CD8-positive, alpha-beta memory T cell (primary cell): ENCODE measurements at regions not wholly inside any gene's neighbourhood (a gene's known extent, or its start where the extent isn't known, plus 50 kb on each side); places are given as distances from the start of the nearest gene placed in this dataset.
"Not testable (repeated sequence)": the region's sequence is repeated elsewhere in the genome, so short reads cannot be mapped to it uniquely, and the experiment has no call there.

Experiments
- CTCF ChIA-PET: fragments of 350-600 bp; sonication (Branson Sonifier 250); formaldehyde crosslinking; loops from one replicate; lab custom pipeline; 2021; ENCODE audit warnings: antibody characterized with exemption; lab: Charles Lee
- POLR2A ChIA-PET: fragments of 350-600 bp; sonication (Branson Sonifier 250); formaldehyde crosslinking; loops from one replicate; lab custom pipeline; 2021; ENCODE audit warnings: antibody characterized with exemption; lab: Charles Lee
- DNase-seq, 5 donors: peaks; one replicate each; pipeline versions ENCODE4 v3.0.0 to v3.0.0-alpha.2; 2020 to 2022; ENCODE audit warnings: mixed read lengths in 1 of 5
- H3K27ac ChIP-seq: one replicate; pipeline ENCODE4 v1.7.0; 2013; ENCODE audit warnings: low read depth, mild to moderate bottlenecking, low read length, moderate library complexity
- H3K27me3 ChIP-seq: 2 replicates; pipeline ENCODE4 v1.7.0; 2013; ENCODE audit warnings: low read length, mild to moderate bottlenecking; ENCODE audit not compliant: insufficient read depth, poor library complexity, severe bottlenecking
- H3K36me3 ChIP-seq: 2 replicates; pipeline ENCODE4 v1.7.0; 2013; ENCODE audit warnings: mild to moderate bottlenecking, low read length, moderate library complexity; ENCODE audit not compliant: insufficient read depth
- H3K4me1 ChIP-seq: 2 replicates; pipeline ENCODE4 v1.7.0; 2013; ENCODE audit warnings: mild to moderate bottlenecking, low read length, moderate library complexity; ENCODE audit not compliant: insufficient read depth
- H3K4me3 ChIP-seq: 2 replicates; pipeline ENCODE4 v1.7.0; 2013; ENCODE audit warnings: mild to moderate bottlenecking, low read length
- H3K9me3 ChIP-seq: 2 replicates; pipeline ENCODE4 v1.7.0; 2013; ENCODE audit warnings: mild to moderate bottlenecking, low read length
- H3K27ac Mint-ChIP-seq, 8 donors: one replicate each; pipeline ENCODE4 v1.8.0; 2020 to 2021; ENCODE audit warnings: mixed read lengths in 8 of 8, mild to moderate bottlenecking in 6 of 8, inconsistent platforms in 3 of 8, moderate library complexity in 3 of 8
- H3K27me3 Mint-ChIP-seq, 2 donors: one replicate each; pipeline ENCODE4 v1.8.0; 2020 to 2021; ENCODE audit warnings: mixed read lengths in 2 of 2, mild to moderate bottlenecking in 1 of 2, moderate library complexity in 1 of 2
- H3K36me3 Mint-ChIP-seq, 3 donors: one replicate each; pipeline ENCODE4 v1.8.0; 2020 to 2021; ENCODE audit warnings: mixed read lengths in 3 of 3, inconsistent platforms in 1 of 3, mild to moderate bottlenecking in 1 of 3
- H3K4me1 Mint-ChIP-seq, 3 donors: one replicate each; pipeline ENCODE4 v1.8.0; 2020 to 2021; ENCODE audit warnings: mixed read lengths in 3 of 3, inconsistent platforms in 1 of 3, mild to moderate bottlenecking in 1 of 3
- H3K4me3 Mint-ChIP-seq, 7 donors: one replicate each; pipeline ENCODE4 v1.8.0; 2020 to 2021; ENCODE audit warnings: mixed read lengths in 7 of 7, mild to moderate bottlenecking in 6 of 7, moderate library complexity in 4 of 7, inconsistent platforms in 2 of 7
- H3K9me3 Mint-ChIP-seq, 5 donors: one replicate each; pipeline ENCODE4 v1.8.0; 2020 to 2022; ENCODE audit warnings: mixed read lengths in 5 of 5, mild to moderate bottlenecking in 3 of 5, moderate library complexity in 2 of 5, inconsistent platforms in 1 of 5

DNA sequence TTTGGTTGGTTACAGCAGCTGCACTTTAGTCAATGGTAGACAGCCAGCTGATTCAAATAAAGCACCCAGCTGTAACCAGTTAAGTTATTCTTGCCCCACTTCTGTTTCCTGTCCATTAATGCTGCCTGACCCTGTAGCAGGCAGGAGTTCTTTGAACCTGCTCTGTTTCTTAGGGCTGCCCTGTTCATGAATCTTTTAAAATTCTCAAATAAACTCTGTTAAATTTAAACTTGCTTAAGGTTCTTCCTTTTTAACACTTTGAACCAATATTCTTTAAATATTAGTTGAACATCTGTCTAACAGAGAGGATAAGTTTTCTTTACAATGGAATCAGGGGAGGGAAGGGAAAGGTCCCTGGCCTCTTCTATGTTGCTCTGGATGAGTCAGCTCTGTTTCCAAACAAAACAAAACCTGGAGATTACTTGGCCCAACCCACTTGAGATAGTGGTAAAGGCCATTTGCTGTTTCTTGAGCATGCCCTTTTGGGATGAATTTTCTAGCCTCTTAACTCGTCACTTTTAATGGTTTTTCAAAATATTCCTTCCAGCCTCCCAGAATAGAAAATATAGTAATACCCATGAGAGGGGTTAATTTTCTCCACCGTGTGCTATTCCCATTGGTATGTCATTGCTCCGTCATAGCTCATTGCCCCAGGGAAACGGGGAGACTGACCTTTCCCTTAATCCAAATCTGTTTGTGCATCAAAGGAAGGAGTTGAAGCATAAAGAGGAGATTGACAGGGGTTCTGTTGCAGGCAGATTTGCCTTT, 112.1 kb upstream of the FHL2 start:
- no peak for DNase-seq
- ChIA-PET POLR2A (interaction anchor here (0.8 kb wide), 1 partner anchor 190 kb away, joined by 3 read pairs; no protein-coding TSS in a partner anchor), CTCF (no interaction called here)
- Mint-ChIP-seq H3K4me3 (no peak overlapping the region), H3K36me3 (no peaks in the 10 kb centered on the region), H3K27me3 (peaks cover 9 to 25% of the 10 kb centered on the region in 2 donors), H3K4me1 (no peaks in the 10 kb centered on the region), H3K9me3 (no peaks in the 10 kb centered on the region), H3K27ac (no peak overlapping the region)
- no peak overlapping the region for H3K27ac ChIP-seq
- no peaks in the 10 kb centered on the region for H3K27me3 ChIP-seq
- H3K4me1 ChIP-seq = no peaks in the 10 kb centered on the region
- H3K4me3 ChIP-seq = no peak overlapping the region
- no peaks in the 10 kb centered on the region for H3K9me3 ChIP-seq
- H3K36me3 ChIP-seq = no peaks in the 10 kb centered on the region

DNA sequence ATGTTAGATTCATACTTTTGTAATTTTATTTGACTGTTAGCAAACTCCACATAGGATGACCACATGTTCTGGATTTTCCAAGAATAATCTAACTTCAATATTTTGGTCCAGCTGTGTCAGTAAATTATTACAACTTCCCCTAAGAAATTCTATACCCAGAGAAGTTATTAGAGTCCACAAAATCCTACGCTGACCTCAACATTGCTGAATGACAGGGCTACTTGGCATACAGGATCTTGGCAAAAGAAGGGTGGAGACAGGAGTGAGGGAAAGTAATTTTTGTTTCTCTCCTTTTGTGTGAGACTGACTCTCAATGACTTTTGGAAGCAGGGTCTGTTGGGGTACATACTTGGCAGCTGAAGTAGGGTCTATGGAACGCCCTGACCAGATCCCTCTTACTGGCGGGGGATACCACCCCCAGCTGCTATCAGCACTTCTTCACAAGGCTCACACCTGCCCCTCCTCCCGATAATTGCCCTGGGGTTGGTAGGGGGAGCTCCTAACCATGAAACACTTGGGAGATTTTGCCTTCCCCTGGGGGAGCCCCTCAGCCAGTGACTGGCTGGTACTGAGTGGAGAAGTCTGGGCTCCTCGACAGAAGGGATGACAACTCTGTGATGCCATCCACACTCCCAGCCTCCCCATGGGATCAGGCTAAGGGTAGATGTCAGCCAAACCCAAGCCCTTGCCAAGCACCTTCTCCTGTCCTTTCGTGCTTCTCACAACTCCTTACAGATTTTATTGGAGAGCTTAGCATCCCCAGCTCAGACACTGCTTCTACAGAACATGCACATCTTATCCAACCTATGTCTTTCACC, 110.6 kb upstream of the FHL2 start:
- peaks cover 8 to 18% of the 10 kb centered on the region in 2 donors for H3K27me3 Mint-ChIP-seq
- Histone ChIP-seq H3K36me3 (no peaks in the 10 kb centered on the region), H3K27ac (no peak overlapping the region), H3K27me3 (no peaks in the 10 kb centered on the region), H3K9me3 (no peaks in the 10 kb centered on the region), H3K4me1 (no peaks in the 10 kb centered on the region), H3K4me3 (no peak overlapping the region)
- no peak for DNase-seq
- CTCF ChIA-PET = interaction anchor here (1.1 kb wide), 1 partner anchor 8 kb away, joined by 3 read pairs; no protein-coding TSS in a partner anchor
- no peaks in the 10 kb centered on the region for H3K9me3 Mint-ChIP-seq
- no peak overlapping the region for H3K27ac Mint-ChIP-seq
- no peaks in the 10 kb centered on the region for H3K36me3 Mint-ChIP-seq
- POLR2A ChIA-PET = no interaction called here
- no peak overlapping the region for H3K4me3 Mint-ChIP-seq
- H3K4me1 Mint-ChIP-seq = no peaks in the 10 kb centered on the region

DNA sequence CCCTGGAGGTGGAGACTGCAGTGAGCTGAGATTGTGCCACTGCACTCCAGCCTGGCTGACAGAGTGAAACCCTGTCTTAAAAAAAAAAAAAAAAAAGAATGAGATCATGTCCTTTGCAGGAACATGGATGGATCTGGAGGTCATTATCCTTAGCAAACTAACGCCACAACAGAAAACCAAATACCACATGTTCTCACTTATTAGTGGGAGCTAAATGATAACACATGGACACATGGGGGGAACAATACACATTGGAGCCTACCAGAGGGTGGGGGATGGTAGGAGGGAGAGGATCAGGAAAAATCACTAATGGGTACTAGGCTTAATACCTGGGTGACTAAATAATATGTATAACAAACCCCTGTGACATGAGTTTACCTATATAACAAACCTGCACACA, 108.0 kb upstream of the FHL2 start:
- H3K36me3 ChIP-seq, H3K36me3 Mint-ChIP-seq, H3K4me1 Mint-ChIP-seq, CTCF ChIA-PET, H3K9me3 ChIP-seq, DNase-seq, H3K4me3 Mint-ChIP-seq, H3K27ac ChIP-seq, H3K27ac Mint-ChIP-seq, H3K27me3 ChIP-seq, H3K4me1 ChIP-seq, H3K4me3 ChIP-seq, POLR2A ChIA-PET, H3K9me3 Mint-ChIP-seq: not testable (repeated sequence)
- peaks cover 2 to 31% of the 10 kb centered on the region in 2 donors for H3K27me3 Mint-ChIP-seq

DNA sequence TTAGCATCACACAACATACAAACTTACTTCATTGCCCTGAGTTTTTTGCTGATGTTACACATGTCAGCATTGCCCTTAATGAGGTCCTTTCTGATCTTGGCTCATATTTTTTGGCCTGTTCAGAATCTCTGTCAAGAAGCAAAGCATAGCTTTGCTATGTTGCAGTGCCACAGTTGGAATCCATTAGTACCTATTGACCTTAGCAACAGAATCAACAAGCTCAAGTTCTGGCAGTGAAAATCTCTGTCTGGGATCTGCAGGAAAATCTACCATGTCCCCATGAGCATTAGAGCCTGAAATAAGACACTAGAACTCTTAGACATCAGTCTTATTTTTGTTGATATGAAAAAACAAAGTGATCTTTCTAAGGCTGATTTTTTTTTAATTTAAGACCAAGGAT, 105.6 kb upstream of the FHL2 start:
- H3K27me3 ChIP-seq = no peaks in the 10 kb centered on the region
- H3K36me3 ChIP-seq = no peaks in the 10 kb centered on the region
- peaks cover 0 to 10% (median 0%) of the 10 kb centered on the region in 5 donors for H3K9me3 Mint-ChIP-seq
- no peak for DNase-seq
- ChIA-PET POLR2A (no interaction called here), CTCF (no interaction called here)
- H3K4me1 ChIP-seq = no peaks in the 10 kb centered on the region
- H3K36me3 Mint-ChIP-seq = peaks cover 0 to 5% (median 0%) of the 10 kb centered on the region in 3 donors
- no peak overlapping the region for H3K27ac ChIP-seq
- H3K27ac Mint-ChIP-seq = no peak overlapping the region
- H3K4me1 Mint-ChIP-seq = no peaks in the 10 kb centered on the region
- H3K4me3 Mint-ChIP-seq = no peak overlapping the region
- H3K27me3 Mint-ChIP-seq = peaks cover 7 to 29% of the 10 kb centered on the region in 2 donors
- H3K9me3 ChIP-seq = no peaks in the 10 kb centered on the region
- H3K4me3 ChIP-seq = no peak overlapping the region

DNA sequence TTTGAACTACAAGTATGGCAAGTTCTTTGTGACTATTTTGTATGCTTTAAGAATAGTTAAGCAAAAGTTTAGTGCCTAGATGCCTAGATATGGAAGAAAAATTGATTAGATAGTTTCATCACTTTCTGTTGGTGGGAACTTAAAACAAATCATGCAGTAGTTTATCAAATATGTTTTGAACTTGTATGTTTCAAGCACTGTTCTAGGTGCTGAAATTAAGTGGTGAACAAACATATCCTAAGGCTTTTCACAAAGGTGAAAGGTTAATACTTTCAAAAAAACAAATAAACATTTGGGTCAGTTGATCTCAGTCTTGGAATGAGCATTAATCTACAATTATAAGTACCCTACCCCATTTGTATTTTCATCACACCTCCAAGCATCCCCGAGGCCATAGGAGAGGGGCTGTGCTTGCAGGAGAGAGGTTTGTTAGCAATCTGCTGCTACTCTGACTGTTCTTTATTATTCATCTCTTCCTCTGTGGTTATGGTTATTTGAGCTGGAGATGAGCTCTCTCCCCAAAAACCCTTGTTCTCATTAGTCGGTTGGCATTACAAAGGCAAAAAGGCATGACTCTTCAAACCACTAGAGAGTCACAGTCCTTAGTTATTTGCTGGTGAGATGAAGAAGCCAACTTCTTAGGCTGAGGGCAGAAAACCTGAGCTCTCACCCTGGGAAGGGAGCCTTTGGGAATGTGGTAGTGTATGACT, 103.9 kb upstream of the FHL2 start:
- Mint-ChIP-seq H3K4me3 (no peak overlapping the region), H3K9me3 (peaks cover 0 to 10% (median 1%) of the 10 kb centered on the region in 5 donors), H3K4me1 (no peaks in the 10 kb centered on the region), H3K27ac (no peak overlapping the region), H3K27me3 (peaks cover 12 to 40% of the 10 kb centered on the region in 2 donors), H3K36me3 (peaks cover 0 to 5% (median 0%) of the 10 kb centered on the region in 3 donors)
- POLR2A ChIA-PET = no interaction called here
- H3K9me3 ChIP-seq = no peaks in the 10 kb centered on the region
- H3K36me3 ChIP-seq = no peaks in the 10 kb centered on the region
- no peak for DNase-seq
- no peaks in the 10 kb centered on the region for H3K27me3 ChIP-seq
- H3K4me3 ChIP-seq = no peak overlapping the region
- H3K4me1 ChIP-seq = no peaks in the 10 kb centered on the region
- H3K27ac ChIP-seq = no peak overlapping the region
- CTCF ChIA-PET = no interaction called here

DNA sequence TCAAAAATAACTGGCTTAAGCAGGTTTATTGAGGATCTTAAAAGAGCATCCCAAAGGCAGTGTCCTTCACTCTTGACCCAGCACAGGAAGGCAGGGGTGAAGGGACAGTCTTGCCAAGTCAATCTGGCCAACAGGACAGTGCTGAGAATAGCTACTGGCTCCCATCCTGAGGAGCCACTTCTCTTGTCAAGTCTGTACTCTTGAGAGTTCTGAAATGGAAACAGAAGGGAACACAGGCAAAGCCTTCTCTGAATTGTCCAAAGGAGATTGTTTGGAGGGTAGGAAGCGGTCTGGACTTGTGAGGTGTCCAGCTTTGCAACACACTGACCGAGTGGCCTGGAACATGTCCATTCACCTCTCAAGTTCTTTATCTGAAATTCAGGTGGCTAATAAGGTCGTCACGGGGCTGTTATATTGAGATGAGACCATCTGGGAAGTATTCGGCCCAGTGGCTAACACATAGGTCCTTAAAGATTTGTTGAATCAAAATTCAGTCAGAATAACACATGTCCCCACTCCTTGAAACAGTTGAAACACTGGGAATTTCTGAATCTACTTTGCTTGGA, 99.5 kb upstream of the FHL2 start:
- Mint-ChIP-seq H3K36me3 (peaks cover 0 to 5% (median 0%) of the 10 kb centered on the region in 3 donors), H3K4me3 (no peak overlapping the region), H3K4me1 (no peaks in the 10 kb centered on the region), H3K27ac (no peak overlapping the region), H3K9me3 (peaks cover 1 to 10% (median 2%) of the 10 kb centered on the region in 5 donors), H3K27me3 (peaks cover 22 to 68% of the 10 kb centered on the region in 2 donors)
- H3K27ac ChIP-seq = no peak overlapping the region
- H3K27me3 ChIP-seq = no peaks in the 10 kb centered on the region
- H3K4me1 ChIP-seq = no peaks in the 10 kb centered on the region
- CTCF ChIA-PET = no interaction called here
- POLR2A ChIA-PET = no interaction called here
- DNase-seq = no peak
- no peaks in the 10 kb centered on the region for H3K36me3 ChIP-seq
- H3K4me3 ChIP-seq = no peak overlapping the region
- no peaks in the 10 kb centered on the region for H3K9me3 ChIP-seq

DNA sequence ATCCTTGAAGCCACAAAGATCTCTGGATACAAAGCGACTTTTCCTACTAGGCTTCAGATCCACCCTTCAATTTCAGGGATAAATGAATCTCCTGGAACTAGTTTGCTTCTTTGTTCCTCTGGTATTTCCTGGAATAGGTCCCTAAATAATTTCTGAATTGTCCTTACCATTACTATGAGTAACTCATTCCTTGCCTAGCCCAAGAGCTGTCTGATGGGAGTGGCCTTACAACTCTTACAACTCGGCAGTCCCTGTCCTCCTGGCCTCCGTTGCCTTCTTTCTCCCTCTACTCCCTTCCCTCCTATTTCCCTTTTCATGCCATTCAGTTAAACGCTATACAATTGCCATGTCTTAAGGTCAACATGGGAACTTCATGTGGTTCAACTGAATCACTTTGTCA, 98.2 kb upstream of the FHL2 start:
- Mint-ChIP-seq H3K9me3 (peaks cover 6 to 17% (median 9%) of the 10 kb centered on the region in 5 donors), H3K4me3 (no peak overlapping the region), H3K27ac (peak overlapping the region in 1 of 8 donors; percentile 24), H3K36me3 (peaks cover 0 to 5% (median 2%) of the 10 kb centered on the region in 3 donors), H3K4me1 (no peaks in the 10 kb centered on the region), H3K27me3 (peaks cover 26 to 71% of the 10 kb centered on the region in 2 donors)
- H3K27me3 ChIP-seq = no peaks in the 10 kb centered on the region
- no peaks in the 10 kb centered on the region for H3K4me1 ChIP-seq
- ChIA-PET POLR2A (no interaction called here), CTCF (no interaction called here)
- H3K9me3 ChIP-seq = no peaks in the 10 kb centered on the region
- H3K27ac ChIP-seq = no peak overlapping the region
- DNase-seq = no peak
- no peak overlapping the region for H3K4me3 ChIP-seq
- H3K36me3 ChIP-seq = no peaks in the 10 kb centered on the region
